ENCODE measurements at regions not wholly inside any gene's neighbourhood (a gene's known extent, or its start where the extent isn't known, plus 50 kb on each side); places are given as distances from the start of the nearest gene placed in this dataset.

- Histone ChIP-seq H3K9me3 (ENCODE audit: control insufficient read depth, insufficient read depth, low read depth, low read length) (no peaks in the 10 kb centered on the region), H3K36me3 (ENCODE audit: control insufficient read depth in 2 of 2, insufficient read depth in 1 of 2, low read length in 2 of 2) (no peaks in the 10 kb centered on the region), H3K27ac (ENCODE audit: extremely low read depth, low read depth, low read length) (no peak overlapping the region), H3K4me1 (ENCODE audit: control insufficient read depth, insufficient read depth, low read length) (no peaks in the 10 kb centered on the region), H3K4me3 (ENCODE audit: low read depth, low read length) (no peak overlapping the region)
- POLR2A ChIA-PET = no interaction called here
- CTCF ChIA-PET = no interaction called here
- TF ChIP-seq ZNF548 (tag by site-specific recombination; IDR thresholded peaks at IDR 0.05) (no peak), ZNF202 (tag by site-specific recombination; IDR thresholded peaks at IDR 0.05; ENCODE audit: borderline replicate concordance) (no peak), ZNF366 (tag by site-specific recombination; conservative IDR thresholded peaks at IDR 0.05) (peak; percentile 33; the same call in 1 of the 2 replicates), HOXA7 (CRISPR knock-in tag; IDR thresholded peaks at IDR 0.05; ENCODE audit: borderline replicate concordance) (no peak), CTCF (tag by site-specific recombination; IDR thresholded peaks at IDR 0.05) (no peak), ZNF266 (tag by site-specific recombination; IDR thresholded peaks at IDR 0.05; ENCODE audit: low read depth) (peak; percentile 17; the same call in 1 of the 2 replicates), ZNF239 (tag by site-specific recombination; IDR thresholded peaks at IDR 0.05) (no peak), HOXC10 (CRISPR knock-in tag; IDR thresholded peaks at IDR 0.05) (no peak), SP7 (tag by site-specific recombination; IDR thresholded peaks at IDR 0.05) (peak; percentile 59)
- TF ChIP-seq, protein P1, sequence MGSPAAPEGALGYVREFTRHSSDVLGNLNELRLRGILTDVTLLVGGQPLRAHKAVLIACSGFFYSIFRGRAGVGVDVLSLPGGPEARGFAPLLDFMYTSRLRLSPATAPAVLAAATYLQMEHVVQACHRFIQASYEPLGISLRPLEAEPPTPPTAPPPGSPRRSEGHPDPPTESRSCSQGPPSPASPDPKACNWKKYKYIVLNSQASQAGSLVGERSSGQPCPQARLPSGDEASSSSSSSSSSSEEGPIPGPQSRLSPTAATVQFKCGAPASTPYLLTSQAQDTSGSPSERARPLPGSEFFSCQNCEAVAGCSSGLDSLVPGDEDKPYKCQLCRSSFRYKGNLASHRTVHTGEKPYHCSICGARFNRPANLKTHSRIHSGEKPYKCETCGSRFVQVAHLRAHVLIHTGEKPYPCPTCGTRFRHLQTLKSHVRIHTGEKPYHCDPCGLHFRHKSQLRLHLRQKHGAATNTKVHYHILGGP (tag by site-specific recombination; IDR thresholded peaks at IDR 0.05) = peak; percentile 54; the same call in 1 of the 2 replicates
- TF ChIP-seq, protein P2, sequence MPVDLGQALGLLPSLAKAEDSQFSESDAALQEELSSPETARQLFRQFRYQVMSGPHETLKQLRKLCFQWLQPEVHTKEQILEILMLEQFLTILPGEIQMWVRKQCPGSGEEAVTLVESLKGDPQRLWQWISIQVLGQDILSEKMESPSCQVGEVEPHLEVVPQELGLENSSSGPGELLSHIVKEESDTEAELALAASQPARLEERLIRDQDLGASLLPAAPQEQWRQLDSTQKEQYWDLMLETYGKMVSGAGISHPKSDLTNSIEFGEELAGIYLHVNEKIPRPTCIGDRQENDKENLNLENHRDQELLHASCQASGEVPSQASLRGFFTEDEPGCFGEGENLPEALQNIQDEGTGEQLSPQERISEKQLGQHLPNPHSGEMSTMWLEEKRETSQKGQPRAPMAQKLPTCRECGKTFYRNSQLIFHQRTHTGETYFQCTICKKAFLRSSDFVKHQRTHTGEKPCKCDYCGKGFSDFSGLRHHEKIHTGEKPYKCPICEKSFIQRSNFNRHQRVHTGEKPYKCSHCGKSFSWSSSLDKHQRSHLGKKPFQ (tag by site-specific recombination; IDR thresholded peaks at IDR 0.05) = no peak
Observed at GRCh38 chr14:57089901-57090300, 178.8 kb downstream of the EXOC5 start.

DNA sequence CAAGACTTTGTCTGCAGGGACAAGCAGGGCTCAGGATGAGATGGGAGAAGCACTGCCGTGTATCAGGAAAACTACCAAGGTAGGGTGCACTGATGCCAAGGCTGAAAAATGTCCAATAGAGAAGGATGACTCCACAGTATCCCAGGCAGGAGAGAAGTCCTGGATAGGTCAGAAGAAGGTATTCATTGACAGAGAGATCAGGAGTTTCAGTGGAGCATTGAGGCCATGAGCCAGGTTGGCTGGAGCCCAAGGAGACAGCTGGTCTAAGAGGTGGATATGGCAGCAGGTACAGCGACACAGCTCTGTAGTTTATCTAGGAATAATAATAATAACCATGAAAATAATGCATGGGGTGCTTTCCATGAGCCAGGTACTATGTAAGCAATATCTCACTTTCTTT lies 180.9 kb downstream of the EXOC5 start:
- Histone ChIP-seq H3K27ac (ENCODE audit: extremely low read depth, low read depth, low read length) (no peak overlapping the region), H3K9me3 (ENCODE audit: control insufficient read depth, insufficient read depth, low read depth, low read length) (no peaks in the 10 kb centered on the region), H3K4me3 (ENCODE audit: low read depth, low read length) (no peak overlapping the region), H3K36me3 (ENCODE audit: control insufficient read depth in 2 of 2, insufficient read depth in 1 of 2, low read length in 2 of 2) (no peaks in the 10 kb centered on the region), H3K4me1 (ENCODE audit: control insufficient read depth, insufficient read depth, low read length) (no peaks in the 10 kb centered on the region)
- ChIA-PET POLR2A (no interaction called here), CTCF (no interaction called here)
- TF ChIP-seq ZNF585B (tag by site-specific recombination; IDR thresholded peaks at IDR 0.05) = no peak
- TF ChIP-seq ZNF24 (tag by site-specific recombination; IDR thresholded peaks at IDR 0.05) = no peak
- TF ChIP-seq ZNF664 (tag by site-specific recombination; IDR thresholded peaks at IDR 0.05) = no peak
- TF ChIP-seq ZNF777 (tag by site-specific recombination; IDR thresholded peaks at IDR 0.05; ENCODE audit: borderline replicate concordance) = no peak
- TF ChIP-seq KLF1 (tag by site-specific recombination; IDR thresholded peaks at IDR 0.05) = no peak
- TF ChIP-seq ZNF785 (tag by site-specific recombination; IDR thresholded peaks at IDR 0.05) = no peak
- TF ChIP-seq PRDM1 (tag by site-specific recombination; IDR thresholded peaks at IDR 0.05) = no peak
- no peak for TF ChIP-seq ZNF670 (tag by site-specific recombination; IDR thresholded peaks at IDR 0.05; ENCODE audit: low read depth)
- no peak for TF ChIP-seq ZNF561 (tag by site-specific recombination; IDR thresholded peaks at IDR 0.05; ENCODE audit: borderline replicate concordance)
